ENCODE measurements at regions not wholly inside any gene's neighbourhood (a gene's known extent, or its start where the extent isn't known, plus 50 kb on each side); places are given as distances from the start of the nearest gene placed in this dataset.
A peak's percentile ranks its signal among the peaks of the same experiment; 100 is the strongest.

- H3K9ac ChIP-seq (ENCODE audit: extremely low read depth, low read length, poor library complexity, severe bottlenecking), result no peak overlapping the region
- WGBS, 2 experiments (ENCODE audit: insufficient coverage in 1 of 2, insufficient read length in 1 of 2), result 90% methylated on average over 4 to 5 of the region's 5 CpGs
- no peaks in the 10 kb centered on the region for H3K27me3 ChIP-seq (ENCODE audit: control insufficient read depth, insufficient read depth, low read length, poor library complexity, severe bottlenecking)
- H3K27ac Mint-ChIP-seq, result no peak overlapping the region
- H3K27me3 Mint-ChIP-seq (ENCODE audit: insufficient read depth), result no peaks in the 10 kb centered on the region
- no peak overlapping the region for H3K4me3 ChIP-seq (ENCODE audit: low read length)
- no peak overlapping the region for H3K4me3 Mint-ChIP-seq
- no peaks in the 10 kb centered on the region for H3K36me3 ChIP-seq (ENCODE audit: control insufficient read depth, insufficient read depth, low read length)
- no peak overlapping the region for H3K27ac ChIP-seq (ENCODE audit: low read depth, low read length)
- no peak for TF ChIP-seq CTCF (conservative IDR thresholded peaks at IDR 0.05)
- H3K4me1 Mint-ChIP-seq, result peaks cover 24% of the 10 kb centered on the region
- no peaks in the 10 kb centered on the region for H3K4me1 ChIP-seq (ENCODE audit: control insufficient read depth, insufficient read depth, low read length)
- H3K36me3 Mint-ChIP-seq (ENCODE audit: low read depth), result no peaks in the 10 kb centered on the region
- no peaks in the 10 kb centered on the region for H3K9me3 ChIP-seq (ENCODE audit: control insufficient read depth, low read length)
- H3K9me3 Mint-ChIP-seq, result no peaks in the 10 kb centered on the region
- DNase-seq, result no peak
These were observed 100.4 kb upstream of the SERP2 start for GRCh38 chr13:44273216-44273615.

GRCh38 chr13:44273991-44274770, 99.4 kb upstream of the SERP2 start:
- H3K27ac Mint-ChIP-seq, result no peak overlapping the region
- no peak overlapping the region for H3K9ac ChIP-seq (ENCODE audit: extremely low read depth, low read length, poor library complexity, severe bottlenecking)

GRCh38 chr13:44274771-44275205, 98.8 kb upstream of the SERP2 start:
- 97 to 100% methylated on average over 1 to 2 of the region's 2 CpGs for WGBS, 2 experiments (ENCODE audit: insufficient coverage in 1 of 2, insufficient read length in 1 of 2)
- DNase-seq, result no peak
- no peaks in the 10 kb centered on the region for H3K27me3 Mint-ChIP-seq (ENCODE audit: insufficient read depth)
- Histone ChIP-seq H3K27ac (ENCODE audit: low read depth, low read length) (no peak overlapping the region), H3K36me3 (ENCODE audit: control insufficient read depth, insufficient read depth, low read length) (no peaks in the 10 kb centered on the region), H3K4me1 (ENCODE audit: control insufficient read depth, insufficient read depth, low read length) (no peaks in the 10 kb centered on the region), H3K9ac (ENCODE audit: extremely low read depth, low read length, poor library complexity, severe bottlenecking) (no peak overlapping the region), H3K9me3 (ENCODE audit: control insufficient read depth, low read length) (no peaks in the 10 kb centered on the region), H3K4me3 (ENCODE audit: low read length) (no peak overlapping the region), H3K27me3 (ENCODE audit: control insufficient read depth, insufficient read depth, low read length, poor library complexity, severe bottlenecking) (no peaks in the 10 kb centered on the region)
- H3K4me3 Mint-ChIP-seq, result no peak overlapping the region
- H3K36me3 Mint-ChIP-seq (ENCODE audit: low read depth), result no peaks in the 10 kb centered on the region
- peak overlapping the region; percentile 64 for H3K27ac Mint-ChIP-seq
- no peak for TF ChIP-seq CTCF (conservative IDR thresholded peaks at IDR 0.05)
- H3K4me1 Mint-ChIP-seq, result peaks cover 23% of the 10 kb centered on the region
- no peaks in the 10 kb centered on the region for H3K9me3 Mint-ChIP-seq

More at GRCh38 chr13:44273991-44274770, 99.4 kb upstream of the SERP2 start:
- DNase-seq, result no peak
- no peaks in the 10 kb centered on the region for H3K27me3 ChIP-seq (ENCODE audit: control insufficient read depth, insufficient read depth, low read length, poor library complexity, severe bottlenecking)
- no peaks in the 10 kb centered on the region for H3K4me1 ChIP-seq (ENCODE audit: control insufficient read depth, insufficient read depth, low read length)
- H3K9me3 ChIP-seq (ENCODE audit: control insufficient read depth, low read length), result no peaks in the 10 kb centered on the region
- H3K27ac ChIP-seq (ENCODE audit: low read depth, low read length), result no peak overlapping the region
- no peak for TF ChIP-seq CTCF (conservative IDR thresholded peaks at IDR 0.05)
- H3K4me1 Mint-ChIP-seq, result peaks cover 23% of the 10 kb centered on the region
- no peaks in the 10 kb centered on the region for H3K27me3 Mint-ChIP-seq (ENCODE audit: insufficient read depth)
- no peaks in the 10 kb centered on the region for H3K36me3 Mint-ChIP-seq (ENCODE audit: low read depth)
- WGBS, 2 experiments (ENCODE audit: insufficient coverage in 1 of 2, insufficient read length in 1 of 2), result 96 to 100% methylated on average over 3 to 6 of the region's 6 CpGs
- H3K9me3 Mint-ChIP-seq, result no peaks in the 10 kb centered on the region
- H3K4me3 ChIP-seq (ENCODE audit: low read length), result no peak overlapping the region
- H3K36me3 ChIP-seq (ENCODE audit: control insufficient read depth, insufficient read depth, low read length), result no peaks in the 10 kb centered on the region
- no peak overlapping the region for H3K4me3 Mint-ChIP-seq

Measured in endodermal cell (in vitro differentiated cells).